K562 (cell line): ENCODE measurements at regions not wholly inside any gene's neighbourhood (a gene's known extent, or its start where the extent isn't known, plus 50 kb on each side); places are given as distances from the start of the nearest gene placed in this dataset.

Experiments
- ATAC-seq: fragments of 200-7000 bp; cut with Tn5 transposase; 3 replicates; pipeline ENCODE4 v1.9.1; 2020; ENCODE audit warnings: moderate library complexity
- BruUV-seq: library from RNA; stranded (reverse); fragments of 400-500 nt; replicated peaks from 2 replicates; lab custom pipeline; 2021; lab: Mats Ljungman, UMichigan
- CTCF ChIA-PET: fragments of 300-600 bp; formaldehyde crosslinking; extraction: SDS; loops from one replicate; lab custom pipeline; 2021; ENCODE audit warnings: low intra/inter-chr PET ratio; lab: Yijun Ruan, JAX
- POLR2A ChIA-PET: fragments of 300-600, 350-650 bp; sonication (Branson Sonifier 250); formaldehyde crosslinking; extraction: SDS; loops from one replicate; lab custom pipeline; 2021; ENCODE audit warnings: antibody characterized with exemption, inconsistent platforms; lab: Yijun Ruan, JAX
- DNase-seq, 4 experiments: peaks; one replicate each; pipeline versions ENCODE4 v3.0.0 to v3.0.0-alpha.2; 2011 to 2018; ENCODE audit warnings: low spot score in 3 of 4, mixed read lengths in 3 of 4; ENCODE audit errors: extremely low read depth in 1 of 4
- FAIRE-seq: peaks from 2 replicates; lab custom pipeline; 2011; peaks lifted over from hg19 to GRCh38; lab: Jason Lieb, UNC
- H2AFZ ChIP-seq: 2 replicates; pipeline ENCODE4 v1.6.0; 2011; ENCODE audit warnings: low read depth, low read length, control low read depth, inconsistent platforms
- H3K27ac ChIP-seq: fragments of 200-600 bp; 3 replicates; pipeline ENCODE4 v1.8.0; 2011; ENCODE audit warnings: low read depth, mild to moderate bottlenecking, control low read depth, inconsistent platforms, low read length, moderate library complexity, mixed read lengths; ENCODE audit errors: extremely low read depth
- H3K27me3 ChIP-seq, 2 experiments: fragments of 300-600 bp in 1 of 2; 2 replicates in 1 of 2; 3 replicates in 1 of 2; pipeline versions ENCODE4 v1.6.0 to v1.8.0; 2011; ENCODE audit warnings: inconsistent platforms in 2 of 2, low read length in 2 of 2, mild to moderate bottlenecking in 1 of 2, mixed read lengths in 1 of 2, moderate library complexity in 1 of 2; ENCODE audit not compliant: control insufficient read depth in 2 of 2, insufficient read depth in 2 of 2
- H3K36me3 ChIP-seq: fragments of 300-600 bp; 3 replicates; pipeline ENCODE4 v1.8.0; 2011; ENCODE audit warnings: mild to moderate bottlenecking, low read length, inconsistent platforms; ENCODE audit not compliant: control insufficient read depth, insufficient read depth
- H3K4me1 ChIP-seq, 2 experiments: fragments of 200-600 bp in 1 of 2; replicated peaks in 1 of 2; 2 replicates in 1 of 2; 3 replicates in 1 of 2; pipeline versions ENCODE4 v1.5.1 to v1.8.0; 2011; ENCODE audit warnings: inconsistent platforms in 2 of 2, low read length in 2 of 2, mild to moderate bottlenecking in 1 of 2, mixed read lengths in 1 of 2, moderate library complexity in 1 of 2; ENCODE audit not compliant: control insufficient read depth in 2 of 2, insufficient read depth in 2 of 2
- H3K4me2 ChIP-seq: 2 replicates; pipeline ENCODE4 v1.6.1; 2011; ENCODE audit warnings: low read length, control low read depth, inconsistent platforms, mixed read lengths; ENCODE audit not compliant: insufficient read depth
- H3K4me3 ChIP-seq: fragments of 200-600 bp; sonication (generic), shearing (Covaris generic); 2 replicates; pipeline ENCODE4 v1.5.1; 2016; ENCODE audit warnings: control low read depth, inconsistent platforms
- H3K79me2 ChIP-seq: fragments of 200-600 bp; 3 replicates; pipeline ENCODE4 v1.8.0; 2011; ENCODE audit warnings: low read length, inconsistent platforms; ENCODE audit not compliant: control insufficient read depth, insufficient read depth
- H3K9ac ChIP-seq, 2 experiments: 2 replicates each; pipeline versions ENCODE4 v1.6.0 to v1.6.1; 2011; ENCODE audit warnings: low read depth in 2 of 2, low read length in 2 of 2, control low read depth in 1 of 2, inconsistent platforms in 1 of 2, mild to moderate bottlenecking in 1 of 2, mixed read lengths in 1 of 2; ENCODE audit not compliant: insufficient read depth in 1 of 2
- H3K9me1 ChIP-seq: one replicate; pipeline ENCODE4 v1.6.0; 2011; ENCODE audit warnings: inconsistent platforms, mild to moderate bottlenecking, low read length, moderate library complexity; ENCODE audit not compliant: control insufficient read depth, insufficient read depth
- H3K9me3 ChIP-seq: replicated peaks from 2 replicates; pipeline ENCODE4 v1.5.1; 2011; ENCODE audit warnings: low read depth, low read length, inconsistent platforms; ENCODE audit not compliant: control insufficient read depth, insufficient read depth
- H4K20me1 ChIP-seq: replicated peaks from 2 replicates; pipeline ENCODE4 v1.6.1; 2011; ENCODE audit warnings: low read length, inconsistent platforms, mixed read lengths; ENCODE audit not compliant: control insufficient read depth, insufficient read depth
- GTF2E2 ChIP-seq: fragments of 200-800 bp; sonication (Bioruptor generic); IDR thresholded peaks from 2 replicates; pipeline ENCODE4 v1.6.1; 2016; ENCODE audit warnings: missing genetic modification characterization, missing compliant biosample characterization
- JUN ChIP-seq, 2 experiments: sonication (generic) in 1 of 2; formaldehyde crosslinking in 1 of 2; IDR thresholded peaks; 2 replicates each; pipeline versions ENCODE4 v1.6.1 to v1.8.0; 2012 to 2022; ENCODE audit warnings: borderline replicate concordance in 2 of 2, mild to moderate bottlenecking in 2 of 2, improper control_type of control experiment in 1 of 2, low read depth in 1 of 2, low read length in 1 of 2, missing genetic modification reagents in 1 of 2
- KLF16 ChIP-seq: IDR thresholded peaks from 2 replicates; pipeline ENCODE4 v1.6.1; 2016; ENCODE audit warnings: antibody characterized with exemption
- MXI1 ChIP-seq: IDR thresholded peaks from 2 replicates; pipeline ENCODE4 v1.6.1; 2011; ENCODE audit warnings: low read depth, mild to moderate bottlenecking, improper control_type of control experiment, low read length
- POU5F1 ChIP-seq: fragments of 150-350 bp; IDR thresholded peaks from 2 replicates; pipeline ENCODE4 v1.6.1; 2014; ENCODE audit warnings: borderline replicate concordance, low read length, low read depth, mild to moderate bottlenecking; ENCODE audit not compliant: partially characterized antibody
- SMAD3 ChIP-seq: fragments of 450-650 bp; formaldehyde crosslinking; conservative IDR thresholded peaks from 2 replicates; pipeline ENCODE4 v1.4.0; 2020; ENCODE audit warnings: mild to moderate bottlenecking
- SNRNP70 ChIP-seq: fragments of 200-400 bp; formaldehyde crosslinking; optimal IDR thresholded peaks from 2 replicates; pipeline ENCODE3; 2017; ENCODE audit warnings: low read depth, low read length
- ZNF785 ChIP-seq: fragments of 250-450 bp; sonication (Bioruptor Pico); IDR thresholded peaks from 2 replicates; pipeline ENCODE4 v1.4.0; 2020; ENCODE audit warnings: mild to moderate bottlenecking
- ZNF79 ChIP-seq: fragments of 250-450 bp; sonication (Bioruptor Pico); IDR thresholded peaks from 2 replicates; pipeline ENCODE4 v1.4.0; 2020; ENCODE audit warnings: low read depth, mild to moderate bottlenecking, moderate library complexity
- WGBS: fragments of 100-300 bp; shearing (Covaris generic); methylation state at CpG from one replicate; pipeline ENCODE4 v1.1.6; 2016; ENCODE audit warnings: low coverage, mixed read lengths; ENCODE audit not compliant: insufficient coverage; ENCODE audit errors: missing lambda C conversion rate; 5-methylcytosine and 5-hydroxymethylcytosine counted together
- in situ Hi-C: fragments of 300-500 bp; cut with MboI; formaldehyde crosslinking; loops from 4 replicates; pipeline ENCODE4 v1.15.0; 2018; ENCODE audit warnings: inconsistent platforms, mixed read lengths
- intact Hi-C: fragments of 100-400 bp; cut with micrococcal nuclease; formaldehyde crosslinking; loops from 2 replicates; pipeline ENCODE4 v1.14.2; 2022
- TF ChIP-seq, protein P1 (sequence below), 2 experiments: fragments of 250-450 bp in 1 of 2; fragments of 450-650 bp in 1 of 2; sonication (Bioruptor Pico) in 1 of 2; IDR thresholded peaks; 2 replicates each; pipeline versions ENCODE4 v1.6.1 to v1.8.0; 2016 to 2021; ENCODE audit warnings: mild to moderate bottlenecking in 2 of 2, moderate library complexity in 2 of 2, missing compliant biosample characterization in 1 of 2, missing genetic modification characterization in 1 of 2
- TF ChIP-seq, protein P2 (sequence below): fragments of 450-650 bp; formaldehyde crosslinking; IDR thresholded peaks from 2 replicates; pipeline ENCODE4 v1.4.0; 2020; ENCODE audit warnings: mild to moderate bottlenecking
- TF ChIP-seq, protein P3 (sequence below): fragments of 250-450 bp; sonication (Bioruptor Pico); IDR thresholded peaks from 2 replicates; pipeline ENCODE4 v1.4.0; 2020; ENCODE audit warnings: mild to moderate bottlenecking, moderate library complexity
- TF ChIP-seq, protein P4 (sequence below): fragments of 250-450 bp; sonication (Bioruptor Pico); IDR thresholded peaks from 2 replicates; pipeline ENCODE4 v1.5.1; 2021; ENCODE audit warnings: mild to moderate bottlenecking

DNA sequence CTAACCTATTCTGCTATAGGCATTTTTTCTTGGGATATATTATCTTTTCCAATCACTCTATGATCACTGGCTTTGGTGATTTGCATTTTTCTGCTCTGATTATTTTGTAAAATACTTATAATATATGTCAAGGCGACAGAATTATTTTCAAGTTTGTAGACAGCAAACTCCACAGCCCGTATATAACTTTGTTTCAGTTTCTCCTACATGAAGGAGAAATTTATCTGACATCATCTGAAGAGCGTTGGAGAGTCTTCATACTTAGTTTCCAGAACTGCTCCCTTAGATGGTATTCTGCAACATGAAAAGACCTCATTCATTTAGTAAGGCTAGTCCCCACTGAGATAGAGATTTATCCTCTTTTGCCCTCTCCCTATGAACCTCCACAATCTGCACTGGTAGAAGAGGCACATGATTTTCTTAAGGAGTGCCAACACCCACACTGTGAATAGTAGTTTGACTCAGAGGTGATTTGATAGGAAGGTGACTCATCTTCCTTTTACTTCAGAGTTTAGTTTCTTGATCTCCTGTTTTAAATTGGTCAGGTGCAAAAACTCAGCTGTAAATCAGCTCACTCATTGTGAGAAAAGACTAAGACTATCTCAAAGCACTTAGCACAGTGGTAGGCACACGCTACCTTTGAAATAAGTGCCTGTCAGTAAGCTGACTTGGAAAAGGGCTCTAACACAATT is 1848.6 kb upstream of the CELF4 start:
- POLR2A ChIA-PET = no interaction called here
- CTCF ChIA-PET = no interaction called here
- intact Hi-C loops (no loop called here), in situ Hi-C loops (no loop called here)
- Histone ChIP-seq H3K27me3 (no peaks in the 10 kb centered on the region), H3K79me2 (no peaks in the 10 kb centered on the region), H3K4me1 (no peaks in the 10 kb centered on the region), H3K9me1 (no peaks in the 10 kb centered on the region), H2AFZ (no peak overlapping the region), H4K20me1 (no peaks in the 10 kb centered on the region), H3K9me3 (no peaks in the 10 kb centered on the region; the same call in 1 of the 2 replicates), H3K9ac (no peak overlapping the region), H3K27ac (no peak overlapping the region), H3K36me3 (no peaks in the 10 kb centered on the region), H3K4me3 (no peak overlapping the region), H3K4me2 (no peak overlapping the region)
- BruUV-seq = no TSS peak
- no peak for ATAC-seq
- no peak for FAIRE-seq
- DNase-seq = no peak
- 2% methylated on average over 4 of the region's 4 CpGs for WGBS
- no peak for TF ChIP-seq SMAD3 (CRISPR knock-in tag)
- TF ChIP-seq, protein P1, sequence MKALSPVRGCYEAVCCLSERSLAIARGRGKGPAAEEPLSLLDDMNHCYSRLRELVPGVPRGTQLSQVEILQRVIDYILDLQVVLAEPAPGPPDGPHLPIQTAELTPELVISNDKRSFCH (CRISPR knock-in tag; IDR thresholded peaks at IDR 0.05) = no peak
- TF ChIP-seq, protein P1 (tag; IDR thresholded peaks at IDR 0.05) = no peak
- TF ChIP-seq, protein P2, sequence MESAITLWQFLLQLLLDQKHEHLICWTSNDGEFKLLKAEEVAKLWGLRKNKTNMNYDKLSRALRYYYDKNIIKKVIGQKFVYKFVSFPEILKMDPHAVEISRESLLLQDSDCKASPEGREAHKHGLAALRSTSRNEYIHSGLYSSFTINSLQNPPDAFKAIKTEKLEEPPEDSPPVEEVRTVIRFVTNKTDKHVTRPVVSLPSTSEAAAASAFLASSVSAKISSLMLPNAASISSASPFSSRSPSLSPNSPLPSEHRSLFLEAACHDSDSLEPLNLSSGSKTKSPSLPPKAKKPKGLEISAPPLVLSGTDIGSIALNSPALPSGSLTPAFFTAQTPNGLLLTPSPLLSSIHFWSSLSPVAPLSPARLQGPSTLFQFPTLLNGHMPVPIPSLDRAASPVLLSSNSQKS (CRISPR knock-in tag) = no peak
- TF ChIP-seq ZNF785 (CRISPR knock-in tag) = no peak
- no peak for TF ChIP-seq GTF2E2
- TF ChIP-seq, protein P3, sequence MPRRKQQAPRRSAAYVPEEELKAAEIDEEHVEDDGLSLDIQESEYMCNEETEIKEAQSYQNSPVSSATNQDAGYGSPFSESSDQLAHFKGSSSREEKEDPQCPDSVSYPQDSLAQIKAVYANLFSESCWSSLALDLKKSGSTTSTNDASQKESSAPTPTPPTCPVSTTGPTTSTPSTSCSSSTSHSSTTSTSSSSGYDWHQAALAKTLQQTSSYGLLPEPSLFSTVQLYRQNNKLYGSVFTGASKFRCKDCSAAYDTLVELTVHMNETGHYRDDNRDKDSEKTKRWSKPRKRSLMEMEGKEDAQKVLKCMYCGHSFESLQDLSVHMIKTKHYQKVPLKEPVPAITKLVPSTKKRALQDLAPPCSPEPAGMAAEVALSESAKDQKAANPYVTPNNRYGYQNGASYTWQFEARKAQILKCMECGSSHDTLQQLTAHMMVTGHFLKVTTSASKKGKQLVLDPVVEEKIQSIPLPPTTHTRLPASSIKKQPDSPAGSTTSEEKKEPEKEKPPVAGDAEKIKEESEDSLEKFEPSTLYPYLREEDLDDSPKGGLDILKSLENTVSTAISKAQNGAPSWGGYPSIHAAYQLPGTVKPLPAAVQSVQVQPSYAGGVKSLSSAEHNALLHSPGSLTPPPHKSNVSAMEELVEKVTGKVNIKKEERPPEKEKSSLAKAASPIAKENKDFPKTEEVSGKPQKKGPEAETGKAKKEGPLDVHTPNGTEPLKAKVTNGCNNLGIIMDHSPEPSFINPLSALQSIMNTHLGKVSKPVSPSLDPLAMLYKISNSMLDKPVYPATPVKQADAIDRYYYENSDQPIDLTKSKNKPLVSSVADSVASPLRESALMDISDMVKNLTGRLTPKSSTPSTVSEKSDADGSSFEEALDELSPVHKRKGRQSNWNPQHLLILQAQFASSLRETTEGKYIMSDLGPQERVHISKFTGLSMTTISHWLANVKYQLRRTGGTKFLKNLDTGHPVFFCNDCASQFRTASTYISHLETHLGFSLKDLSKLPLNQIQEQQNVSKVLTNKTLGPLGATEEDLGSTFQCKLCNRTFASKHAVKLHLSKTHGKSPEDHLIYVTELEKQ (CRISPR knock-in tag) = no peak
- TF ChIP-seq MXI1 = no peak
- TF ChIP-seq SNRNP70 = no peak
- no peak for TF ChIP-seq KLF16
- TF ChIP-seq JUN (IDR thresholded peaks at IDR 0.05; ENCODE audit: borderline replicate concordance, low read depth, low read length) = no peak
- no peak for TF ChIP-seq JUN (CRISPR knock-in tag; IDR thresholded peaks at IDR 0.05; ENCODE audit: borderline replicate concordance)
- no peak for TF ChIP-seq POU5F1
- TF ChIP-seq ZNF79 (CRISPR knock-in tag) = no peak
- TF ChIP-seq, protein P4, sequence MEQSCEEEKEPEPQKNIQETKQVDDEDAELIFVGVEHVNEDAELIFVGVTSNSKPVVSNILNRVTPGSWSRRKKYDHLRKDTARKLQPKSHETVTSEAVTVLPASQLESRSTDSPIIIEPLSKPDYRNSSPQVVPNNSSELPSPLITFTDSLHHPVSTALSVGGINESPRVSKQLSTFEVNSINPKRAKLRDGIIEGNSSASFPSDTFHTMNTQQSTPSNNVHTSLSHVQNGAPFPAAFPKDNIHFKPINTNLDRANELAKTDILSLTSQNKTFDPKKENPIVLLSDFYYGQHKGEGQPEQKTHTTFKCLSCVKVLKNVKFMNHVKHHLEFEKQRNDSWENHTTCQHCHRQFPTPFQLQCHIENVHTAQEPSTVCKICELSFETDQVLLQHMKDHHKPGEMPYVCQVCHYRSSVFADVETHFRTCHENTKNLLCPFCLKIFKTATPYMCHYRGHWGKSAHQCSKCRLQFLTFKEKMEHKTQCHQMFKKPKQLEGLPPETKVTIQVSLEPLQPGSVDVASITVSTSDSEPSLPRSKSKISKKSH (CRISPR knock-in tag) = no peak
